K562 (cell line): ENCODE measurements at regions not wholly inside any gene's neighbourhood (a gene's known extent, or its start where the extent isn't known, plus 50 kb on each side); places are given as distances from the start of the nearest gene placed in this dataset.

Experiments
- ATAC-seq: fragments of 200-7000 bp; cut with Tn5 transposase; 3 replicates; pipeline ENCODE4 v1.9.1; 2020; ENCODE audit warnings: moderate library complexity
- BruUV-seq: library from RNA; stranded (reverse); fragments of 400-500 nt; replicated peaks from 2 replicates; lab custom pipeline; 2021; lab: Mats Ljungman, UMichigan
- CTCF ChIA-PET: fragments of 300-600 bp; formaldehyde crosslinking; extraction: SDS; loops from one replicate; lab custom pipeline; 2021; ENCODE audit warnings: low intra/inter-chr PET ratio; lab: Yijun Ruan, JAX
- POLR2A ChIA-PET: fragments of 300-600, 350-650 bp; sonication (Branson Sonifier 250); formaldehyde crosslinking; extraction: SDS; loops from one replicate; lab custom pipeline; 2021; ENCODE audit warnings: antibody characterized with exemption, inconsistent platforms; lab: Yijun Ruan, JAX
- DNase-seq, 4 experiments: peaks; one replicate each; pipeline versions ENCODE4 v3.0.0 to v3.0.0-alpha.2; 2011 to 2018; ENCODE audit warnings: low spot score in 3 of 4, mixed read lengths in 3 of 4; ENCODE audit errors: extremely low read depth in 1 of 4
- FAIRE-seq: peaks from 2 replicates; lab custom pipeline; 2011; peaks lifted over from hg19 to GRCh38; lab: Jason Lieb, UNC
- H2AFZ ChIP-seq: 2 replicates; pipeline ENCODE4 v1.6.0; 2011; ENCODE audit warnings: low read depth, low read length, control low read depth, inconsistent platforms
- H3K27ac ChIP-seq: fragments of 200-600 bp; 3 replicates; pipeline ENCODE4 v1.8.0; 2011; ENCODE audit warnings: low read depth, mild to moderate bottlenecking, control low read depth, inconsistent platforms, low read length, moderate library complexity, mixed read lengths; ENCODE audit errors: extremely low read depth
- H3K27me3 ChIP-seq, 2 experiments: fragments of 300-600 bp in 1 of 2; 2 replicates in 1 of 2; 3 replicates in 1 of 2; pipeline versions ENCODE4 v1.6.0 to v1.8.0; 2011; ENCODE audit warnings: inconsistent platforms in 2 of 2, low read length in 2 of 2, mild to moderate bottlenecking in 1 of 2, mixed read lengths in 1 of 2, moderate library complexity in 1 of 2; ENCODE audit not compliant: control insufficient read depth in 2 of 2, insufficient read depth in 2 of 2
- H3K36me3 ChIP-seq: fragments of 300-600 bp; 3 replicates; pipeline ENCODE4 v1.8.0; 2011; ENCODE audit warnings: mild to moderate bottlenecking, low read length, inconsistent platforms; ENCODE audit not compliant: control insufficient read depth, insufficient read depth
- H3K4me1 ChIP-seq, 2 experiments: fragments of 200-600 bp in 1 of 2; replicated peaks in 1 of 2; 2 replicates in 1 of 2; 3 replicates in 1 of 2; pipeline versions ENCODE4 v1.5.1 to v1.8.0; 2011; ENCODE audit warnings: inconsistent platforms in 2 of 2, low read length in 2 of 2, mild to moderate bottlenecking in 1 of 2, mixed read lengths in 1 of 2, moderate library complexity in 1 of 2; ENCODE audit not compliant: control insufficient read depth in 2 of 2, insufficient read depth in 2 of 2
- H3K4me2 ChIP-seq: 2 replicates; pipeline ENCODE4 v1.6.1; 2011; ENCODE audit warnings: low read length, control low read depth, inconsistent platforms, mixed read lengths; ENCODE audit not compliant: insufficient read depth
- H3K4me3 ChIP-seq: fragments of 200-600 bp; sonication (generic), shearing (Covaris generic); 2 replicates; pipeline ENCODE4 v1.5.1; 2016; ENCODE audit warnings: control low read depth, inconsistent platforms
- H3K79me2 ChIP-seq: fragments of 200-600 bp; 3 replicates; pipeline ENCODE4 v1.8.0; 2011; ENCODE audit warnings: low read length, inconsistent platforms; ENCODE audit not compliant: control insufficient read depth, insufficient read depth
- H3K9ac ChIP-seq, 2 experiments: 2 replicates each; pipeline versions ENCODE4 v1.6.0 to v1.6.1; 2011; ENCODE audit warnings: low read depth in 2 of 2, low read length in 2 of 2, control low read depth in 1 of 2, inconsistent platforms in 1 of 2, mild to moderate bottlenecking in 1 of 2, mixed read lengths in 1 of 2; ENCODE audit not compliant: insufficient read depth in 1 of 2
- H3K9me1 ChIP-seq: one replicate; pipeline ENCODE4 v1.6.0; 2011; ENCODE audit warnings: inconsistent platforms, mild to moderate bottlenecking, low read length, moderate library complexity; ENCODE audit not compliant: control insufficient read depth, insufficient read depth
- H3K9me3 ChIP-seq: replicated peaks from 2 replicates; pipeline ENCODE4 v1.5.1; 2011; ENCODE audit warnings: low read depth, low read length, inconsistent platforms; ENCODE audit not compliant: control insufficient read depth, insufficient read depth
- H4K20me1 ChIP-seq: replicated peaks from 2 replicates; pipeline ENCODE4 v1.6.1; 2011; ENCODE audit warnings: low read length, inconsistent platforms, mixed read lengths; ENCODE audit not compliant: control insufficient read depth, insufficient read depth
- GTF2E2 ChIP-seq: fragments of 200-800 bp; sonication (Bioruptor generic); IDR thresholded peaks from 2 replicates; pipeline ENCODE4 v1.6.1; 2016; ENCODE audit warnings: missing genetic modification characterization, missing compliant biosample characterization
- KLF10 ChIP-seq: fragments of 250-450 bp; sonication (Bioruptor Pico); IDR thresholded peaks from 2 replicates; pipeline ENCODE4 v1.6.1; 2021; ENCODE audit warnings: matching md5 sums
- LARP7 ChIP-seq: fragments of 450-650 bp; IDR thresholded peaks from 2 replicates; pipeline ENCODE4 v1.6.1; 2016
- PML ChIP-seq: IDR thresholded peaks from 2 replicates; pipeline ENCODE4 v1.6.1; 2012; ENCODE audit warnings: low read length, inconsistent platforms
- SNAPC5 ChIP-seq: fragments of 250-450 bp; sonication (Bioruptor Pico); IDR thresholded peaks from 2 replicates; pipeline ENCODE4 v1.8.0; 2021; ENCODE audit warnings: moderate library complexity, mild to moderate bottlenecking, inconsistent platforms
- TAF1 ChIP-seq: IDR thresholded peaks from 2 replicates; pipeline ENCODE4 v1.6.1; 2011; ENCODE audit warnings: mild to moderate bottlenecking, low read length, moderate library complexity; ENCODE audit not compliant: insufficient read depth, control insufficient read depth, severe bottlenecking; ENCODE audit errors: extremely low read depth
- TFAP4 ChIP-seq: sonication (generic); formaldehyde crosslinking; IDR thresholded peaks from 2 replicates; pipeline ENCODE4 v1.8.0; 2022; ENCODE audit warnings: missing genetic modification reagents, mild to moderate bottlenecking, moderate library complexity, borderline replicate concordance
- ZNF174 ChIP-seq: fragments of 250-450 bp; sonication (Bioruptor Pico); IDR thresholded peaks from 2 replicates; pipeline ENCODE4 v1.4.0; 2020; ENCODE audit warnings: mild to moderate bottlenecking
- ZNF347 ChIP-seq: fragments of 450-650 bp; formaldehyde crosslinking; IDR thresholded peaks from 2 replicates; pipeline ENCODE4 v1.4.0; 2020; ENCODE audit warnings: low read depth, mild to moderate bottlenecking, moderate library complexity
- ZNF436 ChIP-seq: fragments of 250-450, 450-650 bp; sonication (Bioruptor Pico); formaldehyde crosslinking; IDR thresholded peaks from 2 replicates; pipeline ENCODE4 v1.7.0; 2020; ENCODE audit warnings: mild to moderate bottlenecking
- WGBS: fragments of 100-300 bp; shearing (Covaris generic); methylation state at CpG from one replicate; pipeline ENCODE4 v1.1.6; 2016; ENCODE audit warnings: low coverage, mixed read lengths; ENCODE audit not compliant: insufficient coverage; ENCODE audit errors: missing lambda C conversion rate; 5-methylcytosine and 5-hydroxymethylcytosine counted together
- in situ Hi-C: fragments of 300-500 bp; cut with MboI; formaldehyde crosslinking; loops from 4 replicates; pipeline ENCODE4 v1.15.0; 2018; ENCODE audit warnings: inconsistent platforms, mixed read lengths
- intact Hi-C: fragments of 100-400 bp; cut with micrococcal nuclease; formaldehyde crosslinking; loops from 2 replicates; pipeline ENCODE4 v1.14.2; 2022
- TF ChIP-seq, protein P1 (sequence below): fragments of 450-650 bp; IDR thresholded peaks from 2 replicates; pipeline ENCODE4 v1.7.1; 2018; ENCODE audit warnings: mild to moderate bottlenecking, low read depth; ENCODE audit not compliant: partially characterized antibody
- TF ChIP-seq, protein P2 (sequence below): fragments of 450-650 bp; IDR thresholded peaks from 2 replicates; pipeline ENCODE4 v1.6.1; 2016; ENCODE audit warnings: mild to moderate bottlenecking
- TF ChIP-seq, protein P3 (sequence below): fragments of 450-650 bp; formaldehyde crosslinking; IDR thresholded peaks from 2 replicates; pipeline ENCODE4 v1.4.0; 2022; ENCODE audit warnings: mild to moderate bottlenecking, moderate library complexity
- TF ChIP-seq, protein P4 (sequence below): fragments of 250-450 bp; sonication (Bioruptor Pico); IDR thresholded peaks from 2 replicates; pipeline ENCODE4 v1.5.0; 2021

DNA sequence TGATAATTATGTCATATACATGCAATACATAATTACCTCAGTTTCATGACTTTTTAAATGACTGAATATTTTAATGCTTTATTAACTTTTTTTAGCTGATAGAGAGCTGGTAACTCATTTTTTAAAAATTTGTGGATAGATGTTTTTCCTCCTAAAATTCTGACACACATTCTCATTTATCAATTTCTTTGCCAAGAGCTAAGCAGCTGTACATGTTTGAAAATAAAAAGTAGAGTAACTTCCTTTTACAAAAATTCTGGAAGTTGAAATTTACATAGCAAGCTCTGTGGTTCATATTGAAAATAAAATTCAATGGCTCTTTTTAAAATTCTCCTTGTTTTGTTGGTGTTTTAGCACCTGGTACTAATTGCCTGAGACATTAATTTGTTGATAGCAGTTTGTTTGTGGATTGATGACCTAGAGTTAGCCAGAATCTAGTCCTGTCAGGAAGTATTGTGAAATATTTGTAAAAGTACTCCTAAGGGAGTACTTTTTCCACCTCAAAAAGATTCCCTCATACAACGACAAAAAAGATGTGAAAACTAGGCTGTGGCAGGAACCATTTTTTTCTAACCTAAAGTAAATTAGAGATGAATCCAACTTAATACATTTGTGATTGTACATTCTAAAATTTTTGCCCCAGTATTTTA is 621.8 kb downstream of the BCKDHB start:
- DNase-seq (no peak), FAIRE-seq (no peak), ATAC-seq (no peak)
- ChIA-PET POLR2A (no interaction called here), CTCF (no interaction called here)
- Histone ChIP-seq H2AFZ (no peak overlapping the region), H3K9ac (no peak overlapping the region), H3K36me3 (no peaks in the 10 kb centered on the region), H3K79me2 (no peaks in the 10 kb centered on the region), H3K27me3 (no peaks in the 10 kb centered on the region), H3K4me2 (no peak overlapping the region), H3K27ac (no peak overlapping the region), H3K9me3 (0 out of 2 replicates have a peak, but pooled peaks cover 2% of the 10 kb centered on the region), H3K9me1 (no peaks in the 10 kb centered on the region), H3K4me3 (no peak overlapping the region), H3K4me1 (no peaks in the 10 kb centered on the region), H4K20me1 (no peaks in the 10 kb centered on the region)
- in situ Hi-C loops, result no loop called here
- 0% methylated on average over 1 of the region's 1 CpG for WGBS
- BruUV-seq, result no TSS peak
- intact Hi-C loops, result no loop called here
- TF ChIP-seq TAF1 (no peak), GTF2E2 (no peak), TFAP4 (CRISPR knock-in tag) (no peak), ZNF347 (no peak), ZNF174 (CRISPR knock-in tag) (no peak), ZNF436 (no peak), SNAPC5 (CRISPR knock-in tag) (no peak), LARP7 (no peak), PML (no peak), KLF10 (CRISPR knock-in tag) (no peak)
- TF ChIP-seq, protein P1, sequence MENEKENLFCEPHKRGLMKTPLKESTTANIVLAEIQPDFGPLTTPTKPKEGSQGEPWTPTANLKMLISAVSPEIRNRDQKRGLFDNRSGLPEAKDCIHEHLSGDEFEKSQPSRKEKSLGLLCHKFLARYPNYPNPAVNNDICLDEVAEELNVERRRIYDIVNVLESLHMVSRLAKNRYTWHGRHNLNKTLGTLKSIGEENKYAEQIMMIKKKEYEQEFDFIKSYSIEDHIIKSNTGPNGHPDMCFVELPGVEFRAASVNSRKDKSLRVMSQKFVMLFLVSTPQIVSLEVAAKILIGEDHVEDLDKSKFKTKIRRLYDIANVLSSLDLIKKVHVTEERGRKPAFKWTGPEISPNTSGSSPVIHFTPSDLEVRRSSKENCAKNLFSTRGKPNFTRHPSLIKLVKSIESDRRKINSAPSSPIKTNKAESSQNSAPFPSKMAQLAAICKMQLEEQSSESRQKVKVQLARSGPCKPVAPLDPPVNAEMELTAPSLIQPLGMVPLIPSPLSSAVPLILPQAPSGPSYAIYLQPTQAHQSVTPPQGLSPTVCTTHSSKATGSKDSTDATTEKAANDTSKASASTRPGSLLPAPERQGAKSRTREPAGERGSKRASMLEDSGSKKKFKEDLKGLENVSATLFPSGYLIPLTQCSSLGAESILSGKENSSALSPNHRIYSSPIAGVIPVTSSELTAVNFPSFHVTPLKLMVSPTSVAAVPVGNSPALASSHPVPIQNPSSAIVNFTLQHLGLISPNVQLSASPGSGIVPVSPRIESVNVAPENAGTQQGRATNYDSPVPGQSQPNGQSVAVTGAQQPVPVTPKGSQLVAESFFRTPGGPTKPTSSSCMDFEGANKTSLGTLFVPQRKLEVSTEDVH, result no peak
- TF ChIP-seq, protein P2, sequence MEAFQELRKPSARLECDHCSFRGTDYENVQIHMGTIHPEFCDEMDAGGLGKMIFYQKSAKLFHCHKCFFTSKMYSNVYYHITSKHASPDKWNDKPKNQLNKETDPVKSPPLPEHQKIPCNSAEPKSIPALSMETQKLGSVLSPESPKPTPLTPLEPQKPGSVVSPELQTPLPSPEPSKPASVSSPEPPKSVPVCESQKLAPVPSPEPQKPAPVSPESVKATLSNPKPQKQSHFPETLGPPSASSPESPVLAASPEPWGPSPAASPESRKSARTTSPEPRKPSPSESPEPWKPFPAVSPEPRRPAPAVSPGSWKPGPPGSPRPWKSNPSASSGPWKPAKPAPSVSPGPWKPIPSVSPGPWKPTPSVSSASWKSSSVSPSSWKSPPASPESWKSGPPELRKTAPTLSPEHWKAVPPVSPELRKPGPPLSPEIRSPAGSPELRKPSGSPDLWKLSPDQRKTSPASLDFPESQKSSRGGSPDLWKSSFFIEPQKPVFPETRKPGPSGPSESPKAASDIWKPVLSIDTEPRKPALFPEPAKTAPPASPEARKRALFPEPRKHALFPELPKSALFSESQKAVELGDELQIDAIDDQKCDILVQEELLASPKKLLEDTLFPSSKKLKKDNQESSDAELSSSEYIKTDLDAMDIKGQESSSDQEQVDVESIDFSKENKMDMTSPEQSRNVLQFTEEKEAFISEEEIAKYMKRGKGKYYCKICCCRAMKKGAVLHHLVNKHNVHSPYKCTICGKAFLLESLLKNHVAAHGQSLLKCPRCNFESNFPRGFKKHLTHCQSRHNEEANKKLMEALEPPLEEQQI, result no peak
- TF ChIP-seq, protein P3, sequence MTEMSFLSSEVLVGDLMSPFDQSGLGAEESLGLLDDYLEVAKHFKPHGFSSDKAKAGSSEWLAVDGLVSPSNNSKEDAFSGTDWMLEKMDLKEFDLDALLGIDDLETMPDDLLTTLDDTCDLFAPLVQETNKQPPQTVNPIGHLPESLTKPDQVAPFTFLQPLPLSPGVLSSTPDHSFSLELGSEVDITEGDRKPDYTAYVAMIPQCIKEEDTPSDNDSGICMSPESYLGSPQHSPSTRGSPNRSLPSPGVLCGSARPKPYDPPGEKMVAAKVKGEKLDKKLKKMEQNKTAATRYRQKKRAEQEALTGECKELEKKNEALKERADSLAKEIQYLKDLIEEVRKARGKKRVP, result no peak
- TF ChIP-seq, protein P4, sequence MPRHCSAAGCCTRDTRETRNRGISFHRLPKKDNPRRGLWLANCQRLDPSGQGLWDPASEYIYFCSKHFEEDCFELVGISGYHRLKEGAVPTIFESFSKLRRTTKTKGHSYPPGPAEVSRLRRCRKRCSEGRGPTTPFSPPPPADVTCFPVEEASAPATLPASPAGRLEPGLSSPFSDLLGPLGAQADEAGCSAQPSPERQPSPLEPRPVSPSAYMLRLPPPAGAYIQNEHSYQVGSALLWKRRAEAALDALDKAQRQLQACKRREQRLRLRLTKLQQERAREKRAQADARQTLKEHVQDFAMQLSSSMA, result no peak
